ENCODE measurements at regions not wholly inside any gene's neighbourhood (a gene's known extent, or its start where the extent isn't known, plus 50 kb on each side); places are given as distances from the start of the nearest gene placed in this dataset.

DNA sequence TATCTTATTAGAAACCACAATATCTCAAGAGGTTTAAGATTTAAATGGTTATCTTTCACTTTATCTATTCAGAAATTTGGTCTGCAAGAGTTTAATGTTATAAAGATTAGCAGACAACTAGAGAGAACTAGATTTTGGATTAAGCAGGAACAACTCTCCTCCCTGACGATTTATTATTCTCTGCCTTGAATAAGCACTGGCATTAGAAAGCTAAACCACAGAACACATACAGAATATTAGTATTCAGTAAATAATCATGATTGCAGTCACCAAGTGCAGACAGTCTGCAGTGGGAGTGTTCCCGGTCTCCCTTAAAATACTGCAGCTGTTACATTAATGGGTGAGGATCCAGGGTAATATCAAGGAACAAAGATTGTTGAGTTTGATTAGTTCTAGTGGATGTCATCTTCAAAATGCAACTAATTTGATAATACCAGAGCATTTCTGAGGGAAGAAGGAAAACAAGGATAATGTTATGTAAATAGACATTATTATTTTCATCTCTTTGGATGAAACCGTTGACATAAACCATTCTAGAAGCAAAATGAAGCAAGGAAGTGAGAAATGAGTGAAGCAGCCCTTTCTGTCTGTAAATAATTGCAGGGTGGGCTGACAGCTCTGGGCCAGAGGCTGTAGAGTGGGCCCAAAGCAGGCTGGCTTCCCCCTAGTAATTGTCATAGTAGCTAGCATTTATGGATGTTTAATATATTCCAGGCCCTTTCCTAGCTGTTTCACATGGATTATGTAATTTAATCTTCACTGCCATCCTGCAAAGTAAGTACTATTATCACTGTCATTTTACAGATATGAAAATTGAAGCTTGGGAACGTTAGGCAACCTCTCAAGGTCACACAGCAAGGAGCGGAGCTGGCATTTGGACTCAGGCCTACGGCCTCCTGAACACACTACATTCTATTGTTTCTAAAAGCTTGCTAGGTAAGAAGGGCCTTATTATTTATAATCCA is 79.4 kb downstream of the DYRK2 start:
- TF ChIP-seq, protein P1, sequence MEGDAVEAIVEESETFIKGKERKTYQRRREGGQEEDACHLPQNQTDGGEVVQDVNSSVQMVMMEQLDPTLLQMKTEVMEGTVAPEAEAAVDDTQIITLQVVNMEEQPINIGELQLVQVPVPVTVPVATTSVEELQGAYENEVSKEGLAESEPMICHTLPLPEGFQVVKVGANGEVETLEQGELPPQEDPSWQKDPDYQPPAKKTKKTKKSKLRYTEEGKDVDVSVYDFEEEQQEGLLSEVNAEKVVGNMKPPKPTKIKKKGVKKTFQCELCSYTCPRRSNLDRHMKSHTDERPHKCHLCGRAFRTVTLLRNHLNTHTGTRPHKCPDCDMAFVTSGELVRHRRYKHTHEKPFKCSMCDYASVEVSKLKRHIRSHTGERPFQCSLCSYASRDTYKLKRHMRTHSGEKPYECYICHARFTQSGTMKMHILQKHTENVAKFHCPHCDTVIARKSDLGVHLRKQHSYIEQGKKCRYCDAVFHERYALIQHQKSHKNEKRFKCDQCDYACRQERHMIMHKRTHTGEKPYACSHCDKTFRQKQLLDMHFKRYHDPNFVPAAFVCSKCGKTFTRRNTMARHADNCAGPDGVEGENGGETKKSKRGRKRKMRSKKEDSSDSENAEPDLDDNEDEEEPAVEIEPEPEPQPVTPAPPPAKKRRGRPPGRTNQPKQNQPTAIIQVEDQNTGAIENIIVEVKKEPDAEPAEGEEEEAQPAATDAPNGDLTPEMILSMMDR (conservative IDR thresholded peaks at IDR 0.05; ENCODE audit: low read length) = no peak
- TF ChIP-seq EZH2phosphoT487 (IDR thresholded peaks at IDR 0.05; ENCODE audit: borderline replicate concordance, low read depth, low read length) = no peak
